Hepatic stellate cell (primary cell): ENCODE measurements at regions not wholly inside any gene's neighbourhood (a gene's known extent, or its start where the extent isn't known, plus 50 kb on each side); places are given as distances from the start of the nearest gene placed in this dataset.

Experiments used
- DNase-seq: peaks from one replicate; pipeline ENCODE4 v3.0.0; 2011; ENCODE audit warnings: low spot score

DNA sequence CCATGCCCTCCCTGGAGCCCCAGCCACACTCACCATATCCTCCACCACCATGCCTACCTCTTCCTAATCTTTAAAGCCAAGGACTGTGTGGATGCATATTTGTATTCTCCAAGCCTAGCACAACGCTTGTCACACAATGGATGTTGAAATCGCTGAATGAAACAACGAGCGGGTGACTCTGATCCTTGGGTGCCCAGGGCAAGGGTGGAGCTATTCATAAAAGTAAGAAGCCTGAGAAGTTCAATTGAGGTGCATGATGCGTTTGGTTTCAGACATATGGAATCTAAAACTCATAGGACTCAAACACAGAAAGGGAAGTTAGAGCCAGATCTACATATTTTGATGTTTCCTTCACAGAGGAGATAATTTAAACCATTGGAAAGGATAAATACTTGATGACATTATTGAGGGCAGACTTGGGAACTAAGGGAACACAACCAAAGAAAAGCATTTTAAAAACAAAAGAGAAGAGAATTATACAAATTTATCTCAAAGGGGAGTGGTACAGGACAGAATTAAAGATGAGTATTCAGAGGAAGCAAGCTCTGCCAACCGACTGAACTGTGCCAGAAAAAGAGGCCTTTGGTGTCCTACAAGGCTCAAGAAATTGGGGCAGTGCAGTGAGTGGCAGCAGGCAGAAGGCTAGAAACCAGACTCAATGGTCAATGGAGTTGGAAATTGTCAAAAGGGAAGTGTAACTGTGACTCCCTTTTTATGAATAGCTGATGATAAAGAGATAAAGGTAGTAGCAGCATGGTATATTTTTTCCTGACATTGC, 200.6 kb upstream of the NCKAP5 start:
- DNase-seq: no peak

- DNase-seq: no peak
These were observed 205.8 kb upstream of the NCKAP5 start for GRCh38 chr2:133773854-133774653.

- no peak for DNase-seq
These were observed 206.4 kb upstream of the NCKAP5 start for GRCh38 chr2:133774654-133775015.

- DNase-seq: no peak
These were observed 208.8 kb upstream of the NCKAP5 start for GRCh38 chr2:133776936-133777573.

DNA sequence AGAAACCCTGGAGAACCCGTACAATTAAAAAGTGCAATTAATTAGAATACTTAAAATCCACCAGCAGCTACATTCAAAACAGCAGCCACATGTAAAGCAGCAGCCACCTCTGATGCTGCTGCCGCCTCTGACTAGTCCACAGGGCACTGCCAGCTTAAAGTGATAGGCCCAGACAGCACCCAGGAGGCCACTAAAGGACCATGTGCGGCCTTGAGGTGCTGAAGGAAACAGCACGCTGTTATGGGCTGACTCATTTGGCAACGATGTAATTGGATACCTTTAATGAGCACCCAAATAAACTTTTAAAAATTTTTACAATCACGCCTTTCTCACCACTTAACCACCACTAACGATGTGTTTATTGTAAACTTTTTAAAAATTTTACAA, 209.3 kb upstream of the NCKAP5 start:
- no peak for DNase-seq

GRCh38 chr2:133780099-133780996, 212.1 kb upstream of the NCKAP5 start:
- peak; percentile 29 for DNase-seq

- DNase-seq: no peak
These were observed 212.8 kb upstream of the NCKAP5 start for GRCh38 chr2:133780997-133781513.

DNA sequence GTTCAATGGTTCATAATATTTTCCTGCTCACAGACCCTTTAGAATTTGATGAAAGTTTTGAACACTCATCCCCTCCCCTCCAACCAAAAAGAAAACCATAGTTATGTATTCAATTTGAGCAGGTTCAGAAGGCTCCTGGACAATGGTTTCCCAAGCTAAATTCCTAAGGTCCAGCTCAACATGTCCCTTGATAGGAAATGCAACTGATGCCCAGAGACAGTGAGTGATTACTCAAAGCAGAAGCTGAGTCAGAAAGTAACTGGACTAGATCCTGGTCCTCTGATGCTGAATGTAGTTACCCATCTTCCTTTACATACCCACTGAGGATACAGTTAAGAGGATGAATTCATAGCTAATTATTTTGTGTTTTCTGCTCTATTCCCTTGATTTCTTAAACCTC, 218.9 kb upstream of the NCKAP5 start:
- DNase-seq: peak; percentile 21

GRCh38 chr2:133787651-133788050, 219.4 kb upstream of the NCKAP5 start:
- DNase-seq: no peak

- DNase-seq: no peak
These were observed 220.1 kb upstream of the NCKAP5 start for GRCh38 chr2:133788386-133788785.

DNA sequence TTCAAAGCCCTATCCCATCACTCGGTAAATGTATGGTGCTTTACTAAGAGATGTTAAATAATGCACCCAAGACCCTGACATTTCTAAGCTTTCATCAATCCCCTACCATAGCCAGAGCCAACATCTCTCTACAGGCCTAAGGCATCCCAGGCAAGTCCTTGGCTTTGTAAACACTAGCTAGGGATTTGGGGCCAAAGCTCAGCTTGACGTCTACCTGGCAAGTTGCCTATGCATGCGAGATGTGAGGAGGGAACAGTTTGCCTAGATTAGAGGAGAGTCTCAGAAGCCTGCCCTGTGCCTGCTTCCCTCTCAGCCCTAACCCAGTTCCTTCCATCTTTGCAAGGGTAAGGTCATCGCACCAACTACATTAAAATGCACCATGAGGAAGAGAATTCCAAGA, 221.5 kb upstream of the NCKAP5 start:
- DNase-seq: no peak

DNA sequence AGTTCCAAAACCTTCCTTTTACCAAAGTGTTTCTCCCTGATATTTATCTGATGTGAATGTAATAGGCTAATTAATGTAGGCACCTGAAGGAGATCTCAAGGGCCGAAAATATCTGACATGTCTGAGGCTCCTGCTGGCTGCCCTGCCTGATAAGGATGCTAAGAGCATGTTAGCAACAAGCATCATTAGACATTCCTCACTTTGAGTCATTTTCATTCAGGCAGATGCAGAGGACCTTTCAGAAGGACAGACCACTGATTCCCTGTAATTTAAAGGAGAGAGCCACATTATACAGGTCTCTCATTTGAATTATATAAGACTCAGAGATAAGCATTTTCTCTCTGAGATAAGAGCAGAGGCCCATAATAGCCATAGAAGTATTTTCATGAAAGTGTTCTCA, 222.4 kb upstream of the NCKAP5 start:
- peak; percentile 47 for DNase-seq

GRCh38 chr2:133791191-133791590, 222.9 kb upstream of the NCKAP5 start:
- DNase-seq: peak; percentile 62

- DNase-seq: no peak
These were observed 224.0 kb upstream of the NCKAP5 start for GRCh38 chr2:133792223-133792622.

DNA sequence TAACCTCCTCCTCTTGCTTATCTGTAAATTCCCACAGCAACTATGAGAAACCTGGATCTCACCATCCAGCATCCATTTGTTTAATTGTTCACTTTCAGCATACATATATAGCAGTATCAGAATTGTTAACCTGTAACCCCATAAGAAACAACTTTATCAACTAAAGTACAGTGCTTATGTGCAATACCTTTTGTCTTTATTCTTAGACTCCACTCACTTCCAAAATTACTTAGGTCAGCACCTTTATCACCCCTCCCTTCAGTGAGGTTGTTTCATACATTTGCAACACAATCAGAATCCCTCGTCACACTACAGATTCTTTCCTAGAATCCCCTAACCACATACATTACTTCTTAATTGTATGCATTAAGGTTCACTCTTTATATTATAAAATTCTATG, 225.9 kb upstream of the NCKAP5 start:
- DNase-seq: no peak

- DNase-seq: no peak
These were observed 233.7 kb upstream of the NCKAP5 start for GRCh38 chr2:133801946-133802345.

DNA sequence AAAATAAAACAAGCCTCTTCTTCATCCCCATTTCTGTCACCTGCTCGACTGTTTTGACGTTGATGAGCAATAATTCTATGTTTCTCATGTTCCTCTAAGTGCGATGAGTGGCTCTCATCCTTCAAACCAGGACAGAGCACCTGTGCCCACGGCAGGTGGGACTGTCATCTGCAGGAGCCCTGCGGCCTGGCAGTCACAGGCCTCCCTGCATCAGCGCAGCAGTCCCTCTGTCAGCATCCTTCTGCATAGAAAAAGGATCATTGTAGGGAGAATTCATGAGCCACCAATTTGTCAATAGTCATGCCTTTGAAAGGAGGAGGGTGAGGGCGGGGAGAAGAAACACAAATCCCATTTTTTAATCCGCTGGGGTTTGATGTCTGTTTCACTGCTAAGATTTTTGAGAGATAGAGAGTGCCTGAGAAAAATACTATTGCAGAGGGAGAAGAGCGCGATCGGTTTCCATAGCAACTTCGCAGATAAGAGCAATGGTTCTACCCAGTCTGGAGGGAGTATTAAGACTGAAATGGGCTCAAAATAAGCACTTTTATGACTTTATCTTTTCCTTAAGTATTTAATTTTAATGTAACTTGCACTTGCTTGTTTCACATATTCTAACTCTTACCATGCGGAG, 234.3 kb upstream of the NCKAP5 start:
- DNase-seq: no peak

- DNase-seq: no peak
These were observed 238.3 kb upstream of the NCKAP5 start for GRCh38 chr2:133806564-133806963.

DNA sequence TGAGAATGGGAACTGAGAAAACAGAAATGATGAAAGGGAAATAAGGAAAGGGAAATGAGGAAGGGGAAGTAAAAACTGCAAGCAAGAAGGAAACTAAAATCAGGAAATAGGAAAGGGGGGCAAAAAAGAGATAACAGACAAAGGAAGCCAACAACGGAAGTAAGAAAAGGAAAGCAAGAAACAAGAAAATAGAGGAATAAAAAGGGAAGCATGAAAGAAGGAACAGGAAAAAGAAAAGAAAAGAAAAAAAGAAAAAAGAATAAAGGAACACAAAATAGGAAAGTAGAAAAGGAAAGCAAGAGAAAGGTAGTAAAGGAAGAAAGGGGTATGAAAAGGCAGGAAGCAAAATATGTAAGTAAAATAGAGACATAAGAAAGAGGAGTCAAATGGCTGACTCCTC, 241.2 kb upstream of the NCKAP5 start:
- DNase-seq: no peak

DNA sequence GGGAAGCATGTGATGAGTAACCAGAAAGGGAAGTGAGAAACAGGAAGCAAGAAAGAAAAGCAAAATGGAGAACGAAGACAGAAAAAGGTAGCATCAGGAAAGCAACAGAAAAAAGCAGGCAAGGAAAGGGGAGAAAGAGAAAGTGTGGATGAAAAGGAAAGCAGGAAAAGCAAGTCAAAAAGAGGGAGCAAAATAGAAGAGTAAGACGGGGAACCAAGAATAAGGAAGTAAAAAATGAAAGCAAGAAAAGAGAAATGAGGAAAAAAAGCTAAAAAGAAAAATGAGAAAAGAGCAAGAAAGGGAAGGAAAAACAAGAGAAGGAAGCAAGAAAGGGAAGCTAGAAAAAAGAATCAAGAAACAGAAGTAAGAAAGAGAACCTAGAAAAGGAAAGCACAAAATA, 242.3 kb upstream of the NCKAP5 start:
- no peak for DNase-seq

GRCh38 chr2:133811409-133812125, 243.3 kb upstream of the NCKAP5 start:
- DNase-seq: no peak
